Psoas muscle (tissue), 7 donors: ENCODE measurements at regions not wholly inside any gene's neighbourhood (a gene's known extent, or its start where the extent isn't known, plus 50 kb on each side); places are given as distances from the start of the nearest gene placed in this dataset.

Experiments used
- ATAC-seq, 4 donors: fragments of 200-7000 bp; cut with Tn5 transposase; one replicate each; pipeline ENCODE4 v1.9.1; 2020; ENCODE audit warnings: moderate library complexity in 3 of 4, mild to moderate bottlenecking in 2 of 4
- DNase-seq, 2 donors: peaks; one replicate each; pipeline ENCODE4 v3.0.0-alpha.2; 2020
- H3K27ac ChIP-seq: fragments of 200-600 bp; one replicate; pipeline ENCODE4 v1.8.0; 2022
- H3K27me3 ChIP-seq, 3 donors: fragments of 200-600 bp in 1 of 3; one replicate each; pipeline versions ENCODE4 v1.6.1 to v1.8.0; 2013 to 2022; ENCODE audit warnings: low read length in 2 of 3, mild to moderate bottlenecking in 2 of 3, moderate library complexity in 1 of 3; ENCODE audit not compliant: insufficient read depth in 3 of 3
- H3K36me3 ChIP-seq, 2 donors: fragments of 200-600 bp in 1 of 2; one replicate each; pipeline versions ENCODE4 v1.6.1 to v1.8.0; 2013 to 2022; ENCODE audit warnings: low read depth in 1 of 2, mild to moderate bottlenecking in 1 of 2, moderate library complexity in 1 of 2; ENCODE audit not compliant: insufficient read depth in 1 of 2
- H3K4me1 ChIP-seq: fragments of 200-600 bp; one replicate; pipeline ENCODE4 v1.8.0; 2022
- H3K4me3 ChIP-seq: fragments of 200-600 bp; one replicate; pipeline ENCODE4 v1.8.0; 2022; ENCODE audit warnings: mild to moderate bottlenecking
- H3K9me3 ChIP-seq: fragments of 200-600 bp; one replicate; pipeline ENCODE4 v1.8.0; 2022
- WGBS, 3 donors: extraction: QIAGEN DNeasy Blood & Tissue Kit; methylation state at CpG; one replicate each; pipeline versions ENCODE4 v1.1.6 to v1.1.7; 2013; 5-methylcytosine and 5-hydroxymethylcytosine counted together
- intact Hi-C, 2 donors: fragments of 100-400 bp; cut with DNase I; formaldehyde crosslinking; loops; one replicate each; pipeline versions ENCODE4 v1.11.0 to v1.14.2; 2022
- TF ChIP-seq, protein P1 (sequence below): fragments of 200-600 bp; IDR thresholded peaks from one replicate; pipeline ENCODE4 v1.8.0; 2022; ENCODE audit warnings: antibody characterized with exemption
- donor health status: healthy with polysubstance abuse.
- donor health status: DM: no; HTN: no; CAD: no; lungs with moderate emphysema.
- donor health status: Bipolar disorder and iron deficiency.
- donor health status: healthy.
- donor health status: DM: yes; HTN: yes; CAD: no.
- donor health status: DM: no; HTN: no; CAD: no.
- donor health status: DM: yes; HTN: yes; CAD: no.

DNA sequence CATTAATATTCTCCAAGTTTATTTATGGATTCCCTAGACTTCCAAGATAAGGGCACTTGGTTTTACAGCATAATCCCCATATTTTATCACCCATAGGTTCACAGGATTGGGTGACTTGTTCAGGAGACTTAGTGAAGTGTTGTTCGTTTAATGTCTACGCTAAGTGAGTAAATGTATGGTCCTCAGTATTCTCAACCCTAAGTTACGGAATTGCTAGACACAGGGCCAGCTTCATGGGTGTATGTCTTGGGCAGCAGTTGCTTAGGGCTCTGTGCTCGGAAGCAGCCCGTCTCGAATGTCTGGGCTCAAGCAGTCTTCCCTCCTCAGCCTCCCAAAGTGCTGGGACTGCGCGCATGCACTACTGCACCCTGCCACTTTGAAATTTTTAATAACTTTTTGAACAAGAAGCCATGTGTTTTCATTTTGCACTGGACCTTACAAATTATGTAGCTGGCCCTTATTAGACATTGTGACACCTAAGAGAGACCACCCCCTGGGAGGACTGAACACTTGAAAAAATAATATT is 91.5 kb upstream of the ZNF217 start:
- intact Hi-C loops: no loop called here
- H3K27ac ChIP-seq: no peak overlapping the region
- no peak for ATAC-seq
- no peaks in the 10 kb centered on the region for H3K9me3 ChIP-seq
- DNase-seq: no peak
- H3K27me3 ChIP-seq: no peaks in the 10 kb centered on the region
- TF ChIP-seq, protein P1, sequence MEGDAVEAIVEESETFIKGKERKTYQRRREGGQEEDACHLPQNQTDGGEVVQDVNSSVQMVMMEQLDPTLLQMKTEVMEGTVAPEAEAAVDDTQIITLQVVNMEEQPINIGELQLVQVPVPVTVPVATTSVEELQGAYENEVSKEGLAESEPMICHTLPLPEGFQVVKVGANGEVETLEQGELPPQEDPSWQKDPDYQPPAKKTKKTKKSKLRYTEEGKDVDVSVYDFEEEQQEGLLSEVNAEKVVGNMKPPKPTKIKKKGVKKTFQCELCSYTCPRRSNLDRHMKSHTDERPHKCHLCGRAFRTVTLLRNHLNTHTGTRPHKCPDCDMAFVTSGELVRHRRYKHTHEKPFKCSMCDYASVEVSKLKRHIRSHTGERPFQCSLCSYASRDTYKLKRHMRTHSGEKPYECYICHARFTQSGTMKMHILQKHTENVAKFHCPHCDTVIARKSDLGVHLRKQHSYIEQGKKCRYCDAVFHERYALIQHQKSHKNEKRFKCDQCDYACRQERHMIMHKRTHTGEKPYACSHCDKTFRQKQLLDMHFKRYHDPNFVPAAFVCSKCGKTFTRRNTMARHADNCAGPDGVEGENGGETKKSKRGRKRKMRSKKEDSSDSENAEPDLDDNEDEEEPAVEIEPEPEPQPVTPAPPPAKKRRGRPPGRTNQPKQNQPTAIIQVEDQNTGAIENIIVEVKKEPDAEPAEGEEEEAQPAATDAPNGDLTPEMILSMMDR: no peak
- no peak overlapping the region for H3K4me3 ChIP-seq
- no peaks in the 10 kb centered on the region for H3K36me3 ChIP-seq
- no peaks in the 10 kb centered on the region for H3K4me1 ChIP-seq
- WGBS, 3 donors: 89 to 94% (median 90%) methylated on average over 8 of the region's 8 CpGs

DNA sequence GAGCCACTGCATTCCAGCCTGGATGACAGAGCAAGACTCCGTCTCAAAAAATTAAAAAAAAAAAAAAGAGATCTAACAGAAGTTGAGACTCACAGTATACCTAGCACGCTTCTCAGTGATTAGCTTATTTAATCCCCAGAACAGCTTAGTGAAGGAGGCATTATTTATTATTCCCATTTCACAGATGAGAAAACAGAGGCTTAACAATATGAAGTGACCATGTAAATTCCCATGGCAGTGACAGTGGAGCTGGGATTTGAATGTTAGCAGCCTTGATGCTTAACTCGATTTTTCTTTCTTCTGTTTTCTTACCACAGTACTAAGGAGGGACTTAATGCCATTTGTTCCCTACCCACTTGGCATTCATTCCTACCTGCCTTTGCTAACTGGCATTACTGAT is 89.9 kb upstream of the ZNF217 start:
- Histone ChIP-seq H3K27ac (no peak overlapping the region), H3K27me3 (no peaks in the 10 kb centered on the region), H3K36me3 (no peaks in the 10 kb centered on the region), H3K9me3 (no peaks in the 10 kb centered on the region), H3K4me3 (no peak overlapping the region), H3K4me1 (no peaks in the 10 kb centered on the region)
- intact Hi-C loops: no loop called here
- TF ChIP-seq, protein P1: no peak
- ATAC-seq (no peak), DNase-seq (no peak)
- 90 to 93% (median 91%) methylated on average over 3 of the region's 3 CpGs for WGBS, 3 donors

DNA sequence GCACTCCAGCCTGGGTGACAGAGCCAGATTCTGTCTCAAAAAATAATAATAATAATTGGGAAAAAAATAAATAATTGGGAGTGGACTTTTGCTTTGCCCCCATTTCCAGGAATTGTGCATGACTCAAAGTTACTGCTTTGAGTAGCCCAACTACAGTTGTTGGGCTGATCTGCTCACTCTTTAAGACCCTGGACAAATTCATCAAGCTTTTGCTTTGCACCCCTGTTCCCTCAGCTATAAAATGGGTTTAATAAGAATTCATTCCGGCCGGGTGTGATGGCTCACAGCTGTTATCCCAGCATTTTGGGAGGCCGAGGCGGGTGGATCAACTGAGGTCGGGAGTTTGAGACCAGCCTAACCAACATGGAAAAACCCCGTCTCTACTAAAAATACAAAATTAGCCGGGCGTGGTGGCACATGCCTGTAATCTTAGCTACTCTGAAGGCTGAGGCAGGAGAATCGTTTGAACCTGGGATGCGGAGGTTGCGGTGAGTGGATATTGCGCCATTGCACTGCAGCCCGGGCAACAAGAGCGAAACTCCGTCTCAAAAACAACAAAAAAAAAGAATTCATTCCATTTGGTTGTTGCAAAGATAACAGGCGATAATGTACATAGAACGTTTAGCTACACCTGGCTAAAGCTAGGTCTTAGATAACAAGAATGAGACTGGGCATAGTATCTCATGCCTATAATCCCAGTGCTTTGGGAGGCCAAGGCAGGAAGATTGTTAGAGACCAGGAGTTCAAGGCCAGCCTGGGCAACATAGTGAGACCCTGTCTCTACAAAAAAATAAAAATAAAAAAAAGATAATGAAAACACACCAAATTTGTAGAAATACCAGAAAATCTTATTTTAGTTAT is 87.9 kb upstream of the ZNF217 start:
- DNase-seq: no peak
- no peaks in the 10 kb centered on the region for H3K4me1 ChIP-seq
- H3K9me3 ChIP-seq: no peaks in the 10 kb centered on the region
- ATAC-seq: no peak
- no peaks in the 10 kb centered on the region for H3K27me3 ChIP-seq
- no peak overlapping the region for H3K27ac ChIP-seq
- no peak overlapping the region for H3K4me3 ChIP-seq
- H3K36me3 ChIP-seq: no peaks in the 10 kb centered on the region
- WGBS, 3 donors: 89 to 91% (median 91%) methylated on average over 17 of the region's 17 CpGs
- TF ChIP-seq, protein P1: no peak
- intact Hi-C loops: no loop called here

DNA sequence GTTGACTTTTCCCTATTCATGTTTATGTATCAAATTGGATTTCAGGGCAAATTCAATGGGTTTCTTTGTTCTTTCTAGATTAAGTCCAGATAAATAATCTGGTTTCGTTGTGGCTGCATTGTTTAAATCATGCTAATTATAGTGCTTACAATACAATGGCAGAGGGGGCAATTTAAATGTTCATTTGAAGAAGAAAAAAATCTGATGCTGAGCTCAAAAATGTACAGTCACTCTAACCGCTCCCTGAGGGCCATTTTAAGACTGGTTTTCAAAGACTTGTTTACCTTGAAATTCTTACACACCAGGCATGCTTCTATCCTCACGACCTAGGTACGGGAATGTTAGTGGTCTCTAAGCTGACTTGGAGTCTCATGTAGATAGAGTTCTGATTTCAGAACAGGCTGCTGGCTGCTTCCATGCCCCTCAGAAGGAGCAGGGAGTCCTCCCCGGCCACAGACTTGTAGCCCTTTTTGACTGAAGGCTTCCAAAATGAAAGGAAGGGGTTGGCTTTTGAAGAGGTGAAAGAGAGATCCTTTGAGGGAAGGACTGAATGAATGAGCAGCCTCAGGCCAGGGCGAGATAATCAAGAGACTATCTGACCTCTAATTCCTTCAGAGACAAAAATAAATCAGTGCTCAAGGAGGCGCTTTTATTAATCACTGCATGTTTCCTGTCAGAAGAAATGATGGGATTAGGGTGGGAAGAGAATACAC is 86.1 kb upstream of the ZNF217 start:
- DNase-seq (no peak), ATAC-seq (no peak)
- intact Hi-C loops: no loop called here
- H3K36me3 ChIP-seq: no peaks in the 10 kb centered on the region
- H3K4me3 ChIP-seq: no peak overlapping the region
- no peaks in the 10 kb centered on the region for H3K4me1 ChIP-seq
- H3K27me3 ChIP-seq: no peaks in the 10 kb centered on the region
- H3K9me3 ChIP-seq: no peaks in the 10 kb centered on the region
- 66 to 71% (median 70%) methylated on average over 7 of the region's 7 CpGs for WGBS, 3 donors
- TF ChIP-seq, protein P1: no peak
- H3K27ac ChIP-seq: no peak overlapping the region
